ENCODE measurements at regions not wholly inside any gene's neighbourhood (a gene's known extent, or its start where the extent isn't known, plus 50 kb on each side); places are given as distances from the start of the nearest gene placed in this dataset.
"Not testable (repeated sequence)": the region's sequence is repeated elsewhere in the genome, so short reads cannot be mapped to it uniquely, and the experiment has no call there.

DNA sequence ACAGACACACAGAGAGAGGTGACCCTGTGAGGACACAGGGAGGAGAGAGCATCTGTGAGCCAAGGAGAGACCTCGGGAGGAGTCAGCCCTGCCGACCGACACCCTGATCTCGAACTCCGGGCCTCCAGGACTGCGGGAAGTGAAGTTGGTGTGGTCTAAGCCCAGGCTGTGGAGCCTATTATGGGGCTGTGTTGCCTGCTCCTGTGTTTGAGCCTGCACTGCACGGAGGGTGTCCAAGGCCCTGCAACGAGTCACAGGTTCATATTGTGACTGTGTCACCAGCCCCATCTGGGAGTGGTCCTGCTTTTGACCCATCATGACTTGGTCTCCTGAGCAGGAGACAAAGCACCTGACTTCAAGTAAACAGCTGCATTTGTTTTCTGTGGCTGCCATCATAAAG, 186.0 kb upstream of the AJAP1 start:
- DNase-seq (ENCODE audit: low read depth): no peak

DNA sequence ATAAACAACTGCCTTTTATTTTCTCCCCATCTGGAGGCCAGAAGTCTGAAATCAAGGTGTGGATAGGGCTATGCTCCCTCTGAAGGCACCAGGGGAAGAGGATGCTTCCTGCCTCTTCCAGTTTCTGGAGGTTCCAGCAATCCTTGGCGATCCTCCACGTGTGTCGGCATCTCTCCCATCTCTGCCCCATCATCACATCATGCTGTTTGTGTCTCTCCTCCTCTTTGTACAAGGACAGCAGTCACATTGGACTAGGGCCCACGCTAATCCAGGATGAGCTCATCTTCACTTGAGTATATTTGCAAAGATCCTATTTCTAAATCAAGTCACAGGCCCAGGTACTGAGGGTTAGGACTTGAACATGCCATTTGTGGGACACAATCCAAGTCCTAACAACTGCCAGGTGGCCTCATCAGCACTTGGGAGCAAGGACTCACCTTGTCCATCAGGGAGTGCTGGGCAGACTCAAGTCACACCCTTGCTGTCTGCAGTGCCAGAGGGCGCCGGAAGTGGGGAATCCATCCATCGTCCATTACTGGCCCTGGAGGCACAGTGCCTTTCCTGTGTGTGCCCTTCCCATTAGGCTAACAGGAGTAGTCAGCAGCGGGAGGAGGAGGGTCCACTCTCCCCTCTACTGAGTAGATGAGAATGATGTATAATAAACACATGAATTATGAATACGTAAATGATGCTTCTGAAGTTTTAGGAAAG, 185.4 kb upstream of the AJAP1 start:
- DNase-seq (ENCODE audit: low read depth): no peak

DNA sequence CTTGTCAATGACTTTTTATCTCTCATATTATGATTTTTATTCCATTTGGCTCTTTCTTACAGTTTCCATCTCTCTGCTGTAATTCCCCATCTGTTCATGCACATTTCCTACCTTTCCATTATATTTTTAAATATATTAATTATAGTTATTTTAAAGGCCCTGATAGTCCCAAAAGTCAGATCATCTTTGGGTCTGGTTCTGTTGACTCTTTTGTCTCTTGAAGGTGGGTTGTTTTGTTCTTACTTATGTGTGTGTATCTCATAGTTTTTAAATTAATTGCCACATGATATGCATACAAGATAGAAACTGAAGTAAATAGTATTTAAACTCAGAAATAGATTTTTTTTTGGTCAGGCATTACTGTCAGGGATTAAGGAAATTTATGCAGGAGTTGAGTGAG, 178.0 kb upstream of the AJAP1 start:
- no peak for DNase-seq (ENCODE audit: low read depth)

DNA sequence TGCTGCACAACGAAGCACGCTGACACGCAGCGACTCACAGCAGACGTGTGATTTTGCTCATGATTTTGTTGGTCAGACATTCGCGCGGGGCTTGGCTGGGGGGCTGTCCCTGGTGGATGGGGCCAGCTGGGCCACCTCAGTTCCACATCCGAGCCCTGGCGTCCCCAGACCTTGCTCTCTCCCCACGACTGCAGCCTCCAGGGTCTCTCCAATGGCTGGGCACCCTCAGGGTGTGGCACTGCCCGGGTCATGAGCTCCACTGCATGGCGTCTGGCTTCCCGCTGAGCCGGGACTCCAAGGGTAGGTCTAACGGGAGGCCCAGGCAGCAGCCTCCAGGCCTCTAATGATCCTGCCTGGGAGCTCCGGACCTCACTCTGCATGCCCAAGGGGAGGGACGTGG, 173.0 kb upstream of the AJAP1 start:
- no peak for DNase-seq (ENCODE audit: low read depth)

DNA sequence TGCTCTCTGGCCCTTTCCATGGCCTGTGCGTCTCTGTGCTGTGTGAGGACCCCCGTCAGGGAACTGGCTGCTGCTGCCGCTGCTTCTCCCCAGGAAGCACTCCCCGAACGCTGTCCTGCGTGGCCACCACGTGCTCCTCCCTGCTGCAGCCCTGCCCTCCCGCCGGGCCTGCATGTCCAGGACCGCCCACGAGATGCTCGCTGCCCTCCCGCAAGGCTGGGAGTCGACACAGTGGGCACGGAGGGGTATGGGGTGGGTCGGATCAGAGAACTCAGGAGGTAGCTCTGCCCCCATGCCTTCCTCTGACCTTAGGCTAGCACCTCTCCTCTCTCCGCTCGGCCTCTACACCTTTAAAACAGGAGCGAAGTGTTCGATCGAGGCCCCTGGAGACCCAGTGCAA, 171.9 kb upstream of the AJAP1 start:
- DNase-seq (ENCODE audit: low read depth): no peak

DNA sequence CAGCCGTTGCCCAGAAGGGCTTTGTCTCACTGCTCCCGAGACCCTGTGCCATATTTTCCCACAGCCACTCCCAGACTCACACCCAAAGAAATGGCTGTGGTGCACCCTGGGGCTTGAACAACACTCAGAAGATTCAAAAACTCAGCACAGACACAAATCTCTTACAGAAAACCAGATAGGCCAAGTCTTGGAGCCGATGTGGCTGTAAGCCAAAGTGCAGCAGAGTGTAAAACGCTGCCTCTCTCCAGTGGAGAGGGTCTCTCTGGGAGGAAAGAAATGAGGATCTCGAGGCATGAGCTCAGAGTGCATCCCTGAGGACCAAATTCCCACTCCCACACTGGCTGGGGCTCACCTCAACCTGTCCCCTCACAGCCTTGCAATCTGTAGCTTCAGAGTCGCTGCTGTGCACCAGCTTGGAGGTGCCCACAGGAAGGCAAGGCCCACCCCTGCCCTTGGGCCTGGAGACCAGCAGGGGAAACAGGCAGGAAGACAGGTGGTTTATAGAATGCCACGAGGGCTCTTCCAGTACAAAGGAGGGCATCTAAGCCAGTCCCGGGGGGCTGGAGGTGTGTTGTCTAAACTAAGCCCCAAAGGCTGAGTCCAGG, 171.3 kb upstream of the AJAP1 start:
- no peak for DNase-seq (ENCODE audit: low read depth)

DNA sequence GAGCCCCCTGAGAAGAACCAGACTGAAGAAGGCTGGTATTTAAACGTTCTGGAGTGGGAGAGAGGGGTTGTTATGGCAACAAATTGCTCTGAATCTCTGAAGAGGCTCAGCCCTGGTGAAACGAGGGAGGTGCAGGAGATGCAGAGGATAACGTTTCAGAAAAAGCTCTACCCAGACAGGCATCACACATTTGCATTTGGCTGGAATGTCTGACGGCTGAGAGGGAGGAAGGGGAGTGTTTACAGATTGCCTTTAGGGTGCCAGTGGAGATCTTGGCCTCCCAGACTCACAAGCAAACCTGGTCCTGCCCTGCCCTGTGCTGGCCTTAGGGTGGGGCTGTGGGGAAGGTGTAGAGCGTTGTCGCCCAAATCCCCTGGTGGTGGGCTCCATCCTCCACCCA, 169.0 kb upstream of the AJAP1 start:
- no peak for DNase-seq (ENCODE audit: low read depth)

DNA sequence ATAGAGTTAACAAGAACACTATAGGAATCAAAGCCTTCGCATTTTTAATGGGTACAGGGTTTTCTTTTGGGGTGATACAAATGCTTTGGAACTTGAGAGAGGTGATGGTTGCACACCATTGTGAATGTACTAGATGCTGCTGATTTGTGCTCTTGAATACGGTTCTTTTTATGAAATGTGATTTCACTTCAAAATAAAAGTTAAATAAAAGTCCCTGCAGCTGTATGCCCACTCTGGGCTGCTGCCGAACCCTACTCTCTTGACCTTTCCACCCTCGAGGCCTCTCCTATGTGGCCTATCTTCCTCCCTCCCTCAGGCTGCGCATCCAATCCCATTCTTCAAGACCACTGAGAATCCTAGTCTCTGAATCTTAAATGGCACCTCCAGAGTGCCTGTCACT, 168.5 kb upstream of the AJAP1 start:
- DNase-seq (ENCODE audit: low read depth): no peak

DNA sequence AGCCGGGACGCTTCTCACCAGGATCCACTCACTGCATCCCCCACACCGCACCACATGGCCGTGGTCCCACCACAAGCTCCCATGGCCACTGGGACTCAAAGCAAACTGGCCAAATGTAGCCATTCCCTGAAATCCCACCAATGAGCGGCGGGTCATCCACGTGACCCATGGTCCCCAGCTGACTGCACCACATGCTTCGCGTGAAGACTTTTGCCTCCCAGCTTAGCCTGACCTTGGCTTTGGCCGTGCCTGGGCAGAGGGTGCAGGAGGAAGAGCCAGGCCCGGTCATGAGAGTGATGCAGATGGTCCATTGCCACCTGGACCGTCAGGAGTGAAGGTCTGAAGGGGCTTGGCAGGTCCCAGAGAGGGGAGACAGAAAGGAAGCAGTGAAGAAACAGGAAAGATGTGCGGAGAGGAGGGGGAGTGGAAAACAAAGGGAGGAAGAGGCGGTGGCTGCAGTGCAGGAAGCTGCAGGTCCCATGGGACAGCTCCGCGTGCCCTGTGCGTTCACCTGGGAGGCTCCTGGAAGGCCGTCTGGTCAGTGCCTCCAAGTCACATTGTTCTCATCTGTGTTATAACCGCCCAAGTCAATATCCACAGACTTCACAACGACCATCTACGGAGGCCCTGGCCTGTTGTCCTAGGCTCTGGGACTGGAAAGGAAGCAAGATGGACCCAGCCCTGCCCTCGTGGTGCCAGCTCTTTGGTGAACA, 167.8 kb upstream of the AJAP1 start:
- no peak for DNase-seq (ENCODE audit: low read depth)

DNA sequence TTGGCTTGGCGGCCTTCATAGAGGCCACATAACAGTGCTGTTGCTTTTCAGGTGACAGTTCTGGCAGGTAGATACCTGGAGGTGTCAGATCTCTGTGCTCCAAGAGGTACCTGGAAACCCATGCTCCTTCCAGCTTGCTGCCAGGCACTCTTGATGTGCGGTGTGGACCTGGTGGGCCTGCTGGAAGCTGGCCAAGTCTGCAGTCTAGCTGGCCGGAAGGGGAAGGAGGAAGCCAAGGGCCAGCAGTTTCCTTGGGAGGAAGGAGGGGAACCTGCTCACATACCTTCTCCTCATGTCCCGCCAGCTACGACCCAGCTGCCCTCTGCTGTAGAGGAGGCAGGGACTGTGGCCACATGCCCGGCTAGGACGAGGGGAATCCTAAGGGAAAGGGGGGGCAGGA, 166.4 kb upstream of the AJAP1 start:
- DNase-seq (ENCODE audit: low read depth): no peak

DNA sequence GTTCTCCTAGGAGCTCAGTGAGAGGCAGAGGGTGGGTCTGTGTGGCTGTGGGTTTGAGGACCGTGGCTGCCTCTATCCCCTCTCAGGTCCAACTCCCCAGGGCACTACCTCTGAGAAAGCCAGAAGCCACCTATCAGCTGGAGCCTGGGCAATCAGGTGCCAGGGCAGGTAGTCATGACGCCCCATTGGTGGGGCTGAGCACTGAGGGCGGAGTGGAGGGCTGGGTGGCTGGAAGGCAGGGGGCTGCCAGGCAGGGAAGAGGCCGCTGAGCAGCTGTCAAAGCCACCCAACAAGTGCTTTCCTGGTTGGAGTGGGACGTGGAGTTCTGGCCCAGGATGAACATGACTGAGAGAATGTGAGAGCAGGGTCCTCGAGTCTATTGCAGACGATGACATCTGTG, 164.9 kb upstream of the AJAP1 start:
- no peak for DNase-seq (ENCODE audit: low read depth)

DNA sequence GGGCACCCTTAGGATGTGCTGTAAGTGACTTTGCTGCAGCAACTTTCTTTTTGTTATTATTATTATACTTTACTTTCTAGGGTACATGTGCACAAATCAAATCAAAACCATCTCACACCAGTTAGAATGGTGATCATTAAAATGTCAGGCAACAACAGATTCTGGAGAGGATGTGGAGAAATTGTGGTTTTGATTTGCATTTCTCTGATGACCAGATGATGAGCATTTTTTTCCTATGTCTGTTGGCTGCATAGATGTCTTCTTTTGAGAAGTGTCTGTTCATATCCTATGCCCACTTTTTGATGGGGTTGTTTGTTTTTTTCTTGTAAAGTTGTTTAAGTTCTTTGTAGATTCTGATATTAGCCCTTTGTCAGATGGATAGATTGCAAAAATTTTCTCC, 164.4 kb upstream of the AJAP1 start:
- DNase-seq (ENCODE audit: low read depth): not testable (repeated sequence)

DNA sequence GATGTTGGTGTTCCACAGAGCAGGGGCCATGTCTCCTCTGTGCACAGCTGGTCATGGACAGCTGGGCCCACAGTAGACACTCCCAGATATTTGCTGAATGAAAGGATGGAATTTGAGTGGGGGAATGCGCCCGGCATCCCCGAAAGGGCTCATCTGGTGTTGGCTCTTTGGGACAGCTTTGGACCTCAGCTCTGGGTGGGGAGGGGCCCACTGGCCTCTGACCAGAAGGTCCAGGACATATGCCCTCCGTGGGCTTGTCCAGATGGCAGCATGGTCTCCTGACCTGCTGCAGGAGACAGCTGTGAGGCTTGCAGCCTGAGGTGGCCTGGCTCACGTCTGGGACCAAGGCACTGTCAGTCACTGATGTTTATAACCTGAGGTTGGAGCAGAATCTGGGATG, 160.4 kb upstream of the AJAP1 start:
- DNase-seq (ENCODE audit: low read depth): no peak

DNA sequence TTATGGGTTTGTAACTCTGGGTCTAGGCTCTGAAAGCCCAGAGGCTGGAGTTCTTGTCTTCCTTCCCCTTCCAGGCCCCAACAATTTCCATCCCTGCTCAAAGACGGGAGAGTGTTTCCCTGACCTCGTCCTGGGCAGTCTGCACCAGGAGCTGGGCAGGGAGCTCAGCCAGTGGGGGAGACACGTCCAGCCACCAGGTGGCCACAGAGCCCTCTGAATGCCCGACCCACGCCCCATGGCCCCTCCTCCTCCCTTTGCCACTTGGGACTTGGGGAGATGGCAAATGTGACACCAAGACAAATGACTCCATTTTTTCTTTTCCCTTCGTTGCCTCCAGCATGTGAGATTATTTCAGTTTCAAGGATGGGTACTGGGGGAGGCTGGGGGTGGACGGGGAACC, 159.9 kb upstream of the AJAP1 start:
- DNase-seq (ENCODE audit: low read depth): no peak

DNA sequence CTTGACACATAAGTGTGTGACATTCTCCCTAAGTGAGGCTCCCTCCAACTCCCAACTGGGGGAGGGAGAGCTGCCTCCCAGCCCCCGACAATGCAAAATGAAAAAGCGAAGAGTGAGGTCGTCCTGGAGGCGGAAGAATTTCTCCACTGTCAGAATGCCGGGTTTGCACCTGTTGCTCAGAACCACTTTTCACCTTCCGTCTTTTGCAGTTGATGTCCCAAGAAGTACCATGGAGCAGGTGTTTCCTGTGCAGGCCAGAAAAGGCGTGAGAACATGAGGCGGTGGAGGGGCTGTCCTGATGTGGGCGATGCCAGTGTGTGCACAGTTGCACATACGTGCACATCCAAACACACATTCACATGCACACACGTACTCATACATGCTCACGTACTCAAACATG, 158.6 kb upstream of the AJAP1 start:
- no peak for DNase-seq (ENCODE audit: low read depth)

DNA sequence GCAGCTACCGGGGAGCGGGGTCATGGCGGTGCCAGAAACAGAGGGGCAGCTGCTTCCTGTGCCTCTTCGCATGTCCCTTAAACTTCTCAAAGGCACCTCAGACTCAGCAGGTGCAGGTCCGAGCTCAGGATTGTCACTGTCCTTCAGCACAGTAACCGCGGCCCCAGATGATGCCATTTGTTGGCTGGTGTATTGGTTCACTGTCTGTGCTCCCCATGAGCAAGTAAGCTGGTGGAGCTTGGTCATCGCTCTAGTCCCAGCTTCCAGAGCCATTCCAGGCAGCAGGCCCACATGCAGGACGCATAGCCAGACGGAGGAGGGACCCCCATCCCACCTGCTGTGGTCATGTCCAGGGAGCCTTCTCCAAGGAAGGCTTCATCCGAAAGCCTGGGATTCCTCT, 154.0 kb upstream of the AJAP1 start:
- DNase-seq (ENCODE audit: low read depth): no peak

DNA sequence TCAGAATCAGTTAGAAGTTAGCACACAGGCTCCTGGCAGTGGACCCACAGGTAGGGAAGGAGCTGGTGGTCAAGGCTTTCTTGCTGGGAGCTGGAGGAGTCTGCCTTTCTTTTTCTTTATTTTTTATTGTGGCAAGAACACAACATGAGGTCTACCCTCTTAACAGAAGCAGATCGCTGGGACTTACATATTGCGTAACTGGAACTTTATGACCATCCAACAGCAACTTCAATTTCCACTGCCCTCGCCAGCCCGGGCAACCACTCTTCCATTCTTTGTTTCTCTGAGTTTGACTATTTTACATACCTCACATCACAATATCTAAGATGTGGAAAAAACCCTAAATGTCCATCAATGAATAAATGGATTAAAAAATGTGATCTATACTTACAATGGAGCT, 147.8 kb upstream of the AJAP1 start:
- DNase-seq (ENCODE audit: low read depth): no peak

DNA sequence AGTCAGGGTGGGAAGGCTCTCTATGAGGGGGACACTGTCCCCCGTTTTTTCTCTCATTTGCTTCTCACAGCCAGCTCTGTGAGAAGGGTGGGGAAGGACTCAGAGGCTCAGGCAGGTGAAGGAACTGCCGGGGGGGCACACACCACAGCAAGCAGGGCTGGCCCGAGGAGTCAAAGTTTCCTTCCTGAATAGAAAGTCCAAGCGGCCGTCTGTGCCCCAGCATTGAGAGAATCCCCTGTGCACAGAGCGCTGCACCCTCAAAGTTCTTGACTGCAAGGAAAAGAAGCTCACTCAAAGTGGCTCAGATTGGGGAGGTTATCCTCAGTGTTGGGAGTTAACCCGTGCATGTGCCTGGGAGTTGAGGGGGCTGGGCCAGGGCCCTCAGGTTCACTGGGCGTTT, 145.2 kb upstream of the AJAP1 start:
- no peak for DNase-seq (ENCODE audit: low read depth)

DNA sequence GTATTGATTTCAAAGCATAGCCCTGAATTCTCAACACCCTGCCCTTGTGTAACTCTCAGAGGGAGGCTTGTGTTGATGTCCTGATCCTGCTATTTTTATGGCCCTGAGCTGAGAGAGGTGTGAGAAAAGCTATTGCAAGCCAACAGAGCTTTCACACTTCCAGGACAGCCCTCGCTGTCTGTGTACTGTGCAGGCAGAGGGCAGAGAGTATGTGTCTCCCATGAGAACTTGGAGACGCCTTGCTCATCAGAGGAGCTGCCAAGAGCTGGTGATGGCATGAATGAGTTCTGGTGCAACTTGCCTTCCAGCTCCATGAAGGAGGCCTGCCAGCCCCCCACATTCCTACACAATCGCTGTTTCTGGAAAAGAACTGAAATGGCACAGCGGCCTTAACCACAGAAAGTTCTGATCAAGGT, 144.1 kb upstream of the AJAP1 start:
- no peak for DNase-seq (ENCODE audit: low read depth)

DNA sequence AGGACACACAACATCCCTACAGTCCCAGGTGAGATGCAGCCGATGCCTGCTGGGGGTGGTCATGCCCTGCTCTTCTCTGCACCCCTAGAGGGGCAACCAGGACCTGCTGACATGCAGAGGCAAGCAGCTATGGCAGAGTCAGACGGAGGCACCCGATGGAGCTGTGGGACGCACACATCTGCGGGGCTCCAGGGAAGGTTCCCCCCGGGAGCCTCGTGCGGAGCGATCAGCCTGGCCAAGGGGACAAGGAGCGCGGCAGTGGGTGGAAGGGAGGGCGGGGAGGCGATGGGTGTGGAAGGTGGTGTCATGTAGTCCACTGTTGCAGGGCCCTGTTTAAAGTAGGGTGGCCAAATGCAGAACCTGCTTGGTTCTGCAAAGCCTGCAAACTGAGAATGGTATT, 143.0 kb upstream of the AJAP1 start:
- no peak for DNase-seq (ENCODE audit: low read depth)

DNA sequence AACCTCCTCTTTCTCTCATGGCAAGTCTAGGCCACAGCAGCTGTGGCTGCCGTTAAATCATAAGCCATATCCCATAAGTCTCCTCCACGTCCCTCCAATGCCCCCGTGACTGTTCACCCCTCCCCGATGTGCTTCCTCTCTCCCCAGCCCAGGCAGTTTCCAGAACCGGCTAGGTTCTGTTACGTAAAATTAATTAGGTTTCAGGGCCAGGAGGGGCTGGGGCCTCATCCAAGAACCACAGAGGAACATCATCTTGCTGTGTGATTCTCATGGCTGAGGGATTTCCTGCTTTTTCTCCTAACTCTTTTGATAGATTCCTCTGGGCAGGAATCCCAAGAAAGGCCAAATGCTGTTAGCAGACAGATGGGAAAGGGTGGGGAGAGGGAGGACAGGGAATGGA, 141.8 kb upstream of the AJAP1 start:
- no peak for DNase-seq (ENCODE audit: low read depth)

DNA sequence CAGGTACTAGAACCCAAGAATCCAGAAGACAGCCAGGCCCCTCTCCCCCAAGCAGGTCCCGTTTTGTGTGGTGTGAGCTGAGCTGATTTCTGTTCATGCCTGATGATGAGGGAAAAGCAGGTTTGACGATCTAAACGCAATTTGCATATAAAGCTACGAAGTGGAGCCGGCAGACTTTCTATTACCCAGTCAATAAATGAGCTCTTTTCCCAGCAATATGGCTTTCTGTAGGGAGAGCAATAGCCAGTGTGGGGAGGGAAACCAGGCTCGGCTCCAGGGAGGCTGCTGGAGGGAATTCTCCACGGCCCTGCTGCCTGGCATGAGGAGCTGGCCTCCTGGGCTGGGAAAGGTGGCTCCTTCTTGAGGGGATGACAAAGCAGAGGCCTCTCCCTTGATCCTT, 140.7 kb upstream of the AJAP1 start:
- no peak for DNase-seq (ENCODE audit: low read depth)

DNA sequence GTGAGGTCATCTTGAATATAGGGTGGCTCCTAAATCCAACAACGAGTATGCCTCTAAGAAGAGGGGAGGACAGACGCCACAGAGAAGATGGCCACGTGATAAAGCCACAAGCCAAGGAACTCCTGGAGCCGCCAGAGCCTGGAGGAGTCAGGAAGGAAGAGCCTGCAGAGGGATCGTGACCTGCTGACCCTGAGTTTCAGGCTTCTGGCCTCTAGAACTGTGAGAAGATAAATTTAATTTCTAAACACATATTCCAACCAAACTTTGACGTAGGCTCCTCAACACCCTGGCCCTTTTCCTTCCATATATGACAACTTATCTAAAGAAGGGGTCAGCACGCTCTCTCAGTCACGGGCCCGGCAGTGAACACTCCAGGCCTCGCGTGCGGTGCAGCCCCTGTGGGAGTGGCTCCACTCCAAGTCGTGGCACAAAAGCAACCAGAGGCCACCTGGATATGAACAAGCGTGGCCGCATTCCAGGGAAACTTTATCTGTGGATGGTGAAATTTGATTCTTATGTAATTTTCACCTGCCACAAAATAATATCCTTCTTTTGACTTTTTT, 138.6 kb upstream of the AJAP1 start:
- DNase-seq (ENCODE audit: low read depth): no peak

Measured in myocyte (in vitro differentiated cells).